GM23338 (cell line): ENCODE measurements at regions not wholly inside any gene's neighbourhood (a gene's known extent, or its start where the extent isn't known, plus 50 kb on each side); places are given as distances from the start of the nearest gene placed in this dataset.

Experiments
- ATAC-seq: fragments of 200-7000 bp; cut with Tn5 transposase; 3 replicates; pipeline ENCODE4 v1.9.1; 2020
- DNase-seq: peaks from one replicate; pipeline ENCODE4 v3.0.0-alpha.2; 2015; ENCODE audit warnings: low spot score
- H2AFZ ChIP-seq: fragments of 200-600 bp; sonication (generic); 2 replicates; pipeline ENCODE4 v1.8.0; 2016; ENCODE audit warnings: antibody characterized with exemption, mild to moderate bottlenecking, moderate library complexity
- H3F3A ChIP-seq: fragments of 200-600 bp; sonication (generic); replicated peaks from 2 replicates; pipeline ENCODE4 v1.8.0; 2017; ENCODE audit warnings: antibody characterized with exemption, mixed run types, low read depth
- H3K27ac ChIP-seq: fragments of 200-600 bp; sonication (generic); 2 replicates; pipeline ENCODE4 v1.6.1; 2016; ENCODE audit warnings: low read depth
- H3K27me3 ChIP-seq: fragments of 200-600 bp; sonication (generic); 2 replicates; pipeline ENCODE4 v1.8.0; 2016; ENCODE audit warnings: mild to moderate bottlenecking, mixed run types, moderate library complexity; ENCODE audit not compliant: insufficient read depth
- H3K36me3 ChIP-seq: fragments of 200-600 bp; sonication (generic); 2 replicates; pipeline ENCODE4 v1.8.0; 2016; ENCODE audit warnings: mild to moderate bottlenecking; ENCODE audit not compliant: insufficient read depth
- H3K4me1 ChIP-seq: fragments of 200-600 bp; sonication (generic); 2 replicates; pipeline ENCODE4 v1.8.0; 2016; ENCODE audit warnings: mild to moderate bottlenecking, moderate library complexity; ENCODE audit not compliant: insufficient read depth
- H3K4me2 ChIP-seq: fragments of 200-600 bp; sonication (generic); 2 replicates; pipeline ENCODE4 v1.7.1; 2017; ENCODE audit warnings: mixed run types
- H3K4me3 ChIP-seq: fragments of 200-600 bp; sonication (generic); 2 replicates; pipeline ENCODE4 v1.6.1; 2016; ENCODE audit warnings: mixed run types
- H3K79me2 ChIP-seq: fragments of 200-600 bp; sonication (generic); replicated peaks from 2 replicates; pipeline ENCODE4 v1.8.0; 2017; ENCODE audit warnings: mild to moderate bottlenecking; ENCODE audit not compliant: insufficient read depth
- H3K9me2 ChIP-seq: fragments of 200-600 bp; sonication (generic); 2 replicates; pipeline ENCODE4 v1.8.0; 2017; ENCODE audit not compliant: insufficient read depth
- H4K20me1 ChIP-seq: fragments of 200-600 bp; sonication (generic); replicated peaks from 2 replicates; pipeline ENCODE4 v1.8.0; 2017; ENCODE audit warnings: mild to moderate bottlenecking; ENCODE audit not compliant: insufficient read depth
- H3K27ac Mint-ChIP-seq: 2 replicates; pipeline ENCODE4 v1.8.0; 2020; ENCODE audit warnings: inconsistent platforms, mild to moderate bottlenecking, moderate library complexity, mixed read lengths
- H3K27me3 Mint-ChIP-seq: 3 replicates; pipeline ENCODE4 v1.8.0; 2022; ENCODE audit warnings: low read depth, mild to moderate bottlenecking, moderate library complexity, mixed read lengths, inconsistent platforms; ENCODE audit not compliant: insufficient read depth, poor library complexity
- H3K36me3 Mint-ChIP-seq: 3 replicates; pipeline ENCODE4 v1.8.0; 2021; ENCODE audit warnings: low read depth, mild to moderate bottlenecking, inconsistent platforms, moderate library complexity, mixed read lengths
- H3K4me1 Mint-ChIP-seq: 3 replicates; pipeline ENCODE4 v1.8.0; 2020; ENCODE audit warnings: mild to moderate bottlenecking, inconsistent platforms, mixed read lengths
- H3K4me3 Mint-ChIP-seq: 3 replicates; pipeline ENCODE4 v1.8.0; 2021; ENCODE audit warnings: moderate library complexity, mild to moderate bottlenecking, inconsistent platforms, mixed read lengths
- H3K9me3 Mint-ChIP-seq: 3 replicates; pipeline ENCODE4 v1.8.0; 2020; ENCODE audit warnings: moderate library complexity, mild to moderate bottlenecking, inconsistent platforms, mixed read lengths
- CREB1 ChIP-seq: fragments of 250-450 bp; sonication (Bioruptor Pico); IDR thresholded peaks from 2 replicates; pipeline ENCODE4 v1.5.0; 2020; ENCODE audit warnings: low read depth, mild to moderate bottlenecking, moderate library complexity
- CTCF ChIP-seq, 2 experiments: fragments of 200-600 bp in 1 of 2; sonication (generic) in 1 of 2; conservative IDR thresholded peaks; 2 replicates each; pipeline versions ENCODE4 v1.5.1 to v1.6.1; 2016 to 2017; ENCODE audit warnings: antibody characterized with exemption in 2 of 2, low read depth in 2 of 2, mild to moderate bottlenecking in 2 of 2, moderate library complexity in 1 of 2
- ETS1 ChIP-seq: IDR thresholded peaks from 2 replicates; pipeline ENCODE4 v1.6.1; 2016; ENCODE audit warnings: antibody characterized with exemption
- EZH2 ChIP-seq: fragments of 200-600 bp; sonication (generic); IDR thresholded peaks from one replicate; pipeline ENCODE4 v1.8.0; 2017; ENCODE audit warnings: antibody characterized with exemption, mild to moderate bottlenecking, low read depth; ENCODE audit not compliant: unreplicated experiment
- EZH2phosphoT487 ChIP-seq: fragments of 200-600 bp; sonication (generic); IDR thresholded peaks from one replicate; pipeline ENCODE4 v1.8.1; 2018; ENCODE audit warnings: antibody characterized with exemption; ENCODE audit not compliant: unreplicated experiment
- JUNB ChIP-seq: IDR thresholded peaks from one replicate; pipeline ENCODE4 v1.6.1; 2016; ENCODE audit warnings: antibody characterized with exemption; ENCODE audit not compliant: unreplicated experiment
- NANOG ChIP-seq: IDR thresholded peaks from 2 replicates; pipeline ENCODE4 v1.6.1; 2016; ENCODE audit warnings: antibody characterized with exemption, borderline replicate concordance
- POLR2AphosphoS5 ChIP-seq: IDR thresholded peaks from 2 replicates; pipeline ENCODE4 v1.6.1; 2016; ENCODE audit warnings: antibody characterized with exemption, low read depth
- REST ChIP-seq: IDR thresholded peaks from one replicate; pipeline ENCODE4 v1.6.1; 2018; ENCODE audit warnings: antibody characterized with exemption; ENCODE audit not compliant: unreplicated experiment
- STAT1 ChIP-seq: IDR thresholded peaks from one replicate; pipeline ENCODE4 v1.6.1; 2016; ENCODE audit warnings: antibody characterized with exemption; ENCODE audit not compliant: unreplicated experiment
- ZNF114 ChIP-seq: fragments of 250-450 bp; sonication (Bioruptor Pico); IDR thresholded peaks from 2 replicates; pipeline ENCODE4 v1.5.0; 2020; ENCODE audit warnings: mild to moderate bottlenecking, moderate library complexity

- TF ChIP-seq ETS1 (no peak), ZNF114 (CRISPR knock-in tag) (no peak), EZH2 (no peak), EZH2phosphoT487 (no peak)
Observed at GRCh38 chr12:86600664-86601231, 344.6 kb upstream of the MGAT4C start (continued).

GRCh38 chr12:86597431-86597830, 341.2 kb upstream of the MGAT4C start:
- DNase-seq, result no peak
- no peak overlapping the region for H3K27ac ChIP-seq
- no peak for TF ChIP-seq CREB1 (CRISPR knock-in tag)
- no peak for TF ChIP-seq CTCF (conservative IDR thresholded peaks at IDR 0.05; ENCODE audit: low read depth in 2 of 2)
- no peak for TF ChIP-seq REST
- no peak for TF ChIP-seq JUNB
- TF ChIP-seq ETS1, result no peak
- no peak for TF ChIP-seq POLR2AphosphoS5
- TF ChIP-seq EZH2, result no peak
- no peak for TF ChIP-seq ZNF114 (CRISPR knock-in tag)
- no peak for TF ChIP-seq STAT1
- no peak for TF ChIP-seq NANOG

More at GRCh38 chr12:86597431-86597830, 341.2 kb upstream of the MGAT4C start:
- no peak overlapping the region for H3K4me2 ChIP-seq
- no peaks in the 10 kb centered on the region for H3K36me3 Mint-ChIP-seq
- H3K36me3 ChIP-seq, result no peaks in the 10 kb centered on the region
- no peak overlapping the region for H3K4me3 ChIP-seq
- H3K79me2 ChIP-seq, result no peaks in the 10 kb centered on the region
- H3K4me1 ChIP-seq, result no peaks in the 10 kb centered on the region
- H3F3A ChIP-seq, result no peaks in the 10 kb centered on the region
- no peaks in the 10 kb centered on the region for H3K4me1 Mint-ChIP-seq
- no peak overlapping the region for H3K4me3 Mint-ChIP-seq
- H3K27me3 Mint-ChIP-seq, result no peaks in the 10 kb centered on the region
- H3K27me3 ChIP-seq, result no peaks in the 10 kb centered on the region
- no peak for ATAC-seq
- no peaks in the 10 kb centered on the region for H3K9me2 ChIP-seq
- H4K20me1 ChIP-seq, result no peaks in the 10 kb centered on the region
- no peaks in the 10 kb centered on the region for H3K9me3 Mint-ChIP-seq
- H2AFZ ChIP-seq, result no peak overlapping the region
- peak overlapping the region; percentile 39; the same call in 1 of the 2 replicates for H3K27ac Mint-ChIP-seq
